Mononuclear cell (primary cell): ENCODE measurements at regions not wholly inside any gene's neighbourhood (a gene's known extent, or its start where the extent isn't known, plus 50 kb on each side); places are given as distances from the start of the nearest gene placed in this dataset.
"Not testable (repeated sequence)": the region's sequence is repeated elsewhere in the genome, so short reads cannot be mapped to it uniquely, and the experiment has no call there.

ENCODE experiments used
- H3K27me3 ChIP-seq: 2 replicates; pipeline ENCODE4 v1.6.0; 2011; ENCODE audit warnings: low read length, control low read depth; ENCODE audit not compliant: insufficient read depth
- H3K4me1 ChIP-seq: 2 replicates; pipeline ENCODE4 v1.5.1; 2011; ENCODE audit warnings: mild to moderate bottlenecking, low read length, control low read depth; ENCODE audit not compliant: insufficient read depth
- H3K4me3 ChIP-seq: 2 replicates; pipeline ENCODE4 v1.5.1; 2011; ENCODE audit warnings: mild to moderate bottlenecking, low read length, moderate library complexity
- H3K9me3 ChIP-seq: 2 replicates; pipeline ENCODE4 v1.5.1; 2011; ENCODE audit warnings: low read depth, mild to moderate bottlenecking, control low read depth, low read length

- not testable (repeated sequence) for H3K27me3 ChIP-seq, H3K4me3 ChIP-seq, H3K9me3 ChIP-seq, H3K4me1 ChIP-seq
Measured at GRCh38 chr5:7289634-7290033, 106.3 kb upstream of the ADCY2 start.

- not testable (repeated sequence) for H3K27me3 ChIP-seq
Measured at GRCh38 chr5:7297821-7298220, 98.1 kb upstream of the ADCY2 start.

GRCh38 chr5:7299731-7300130 is 96.2 kb upstream of the ADCY2 start:
- H3K4me3 ChIP-seq, H3K4me1 ChIP-seq, H3K9me3 ChIP-seq, H3K27me3 ChIP-seq: not testable (repeated sequence)

More at GRCh38 chr5:7297821-7298220, 98.1 kb upstream of the ADCY2 start:
- not testable (repeated sequence) for H3K4me3 ChIP-seq, H3K4me1 ChIP-seq, H3K9me3 ChIP-seq

GRCh38 chr5:7305000-7305674 is 90.8 kb upstream of the ADCY2 start:
- not testable (repeated sequence) for H3K9me3 ChIP-seq, H3K4me1 ChIP-seq, H3K4me3 ChIP-seq, H3K27me3 ChIP-seq

GRCh38 chr5:7306556-7306955 is 89.4 kb upstream of the ADCY2 start:
- not testable (repeated sequence) for H3K9me3 ChIP-seq, H3K27me3 ChIP-seq, H3K4me3 ChIP-seq, H3K4me1 ChIP-seq

GRCh38 chr5:7307709-7308108 is 88.2 kb upstream of the ADCY2 start:
- H3K27me3 ChIP-seq, H3K9me3 ChIP-seq, H3K4me1 ChIP-seq, H3K4me3 ChIP-seq: not testable (repeated sequence)

- not testable (repeated sequence) for H3K4me1 ChIP-seq, H3K27me3 ChIP-seq, H3K9me3 ChIP-seq, H3K4me3 ChIP-seq
Measured at GRCh38 chr5:7309715-7310114, 86.2 kb upstream of the ADCY2 start.

GRCh38 chr5:7310656-7311055 is 85.3 kb upstream of the ADCY2 start:
- not testable (repeated sequence) for H3K4me3 ChIP-seq, H3K27me3 ChIP-seq, H3K9me3 ChIP-seq, H3K4me1 ChIP-seq

GRCh38 chr5:7315118-7315517 is 80.8 kb upstream of the ADCY2 start:
- Histone ChIP-seq H3K9me3 (no peaks in the 10 kb centered on the region), H3K27me3 (no peaks in the 10 kb centered on the region), H3K4me3 (no peak overlapping the region), H3K4me1 (no peaks in the 10 kb centered on the region)

GRCh38 chr5:7317751-7318150 is 78.2 kb upstream of the ADCY2 start:
- Histone ChIP-seq H3K27me3 (no peaks in the 10 kb centered on the region), H3K4me3 (no peak overlapping the region), H3K9me3 (no peaks in the 10 kb centered on the region), H3K4me1 (no peaks in the 10 kb centered on the region)

- Histone ChIP-seq H3K4me1 (no peaks in the 10 kb centered on the region), H3K4me3 (no peak overlapping the region), H3K9me3 (no peaks in the 10 kb centered on the region), H3K27me3 (no peaks in the 10 kb centered on the region)
Measured at GRCh38 chr5:7320701-7321301, 75.1 kb upstream of the ADCY2 start.

GRCh38 chr5:7321724-7322123 is 74.2 kb upstream of the ADCY2 start:
- Histone ChIP-seq H3K4me3 (no peak overlapping the region), H3K4me1 (no peaks in the 10 kb centered on the region), H3K9me3 (no peaks in the 10 kb centered on the region), H3K27me3 (no peaks in the 10 kb centered on the region)

- H3K4me1 ChIP-seq: no peaks in the 10 kb centered on the region
- H3K9me3 ChIP-seq: no peaks in the 10 kb centered on the region
- no peak overlapping the region for H3K4me3 ChIP-seq
- H3K27me3 ChIP-seq: no peaks in the 10 kb centered on the region
Measured at GRCh38 chr5:7324919-7325318, 71.0 kb upstream of the ADCY2 start.

GRCh38 chr5:7325975-7326913 is 69.7 kb upstream of the ADCY2 start:
- H3K27me3 ChIP-seq: no peaks in the 10 kb centered on the region
- no peak overlapping the region for H3K4me3 ChIP-seq
- no peaks in the 10 kb centered on the region for H3K4me1 ChIP-seq
- no peaks in the 10 kb centered on the region for H3K9me3 ChIP-seq

GRCh38 chr5:7329141-7329540 is 66.8 kb upstream of the ADCY2 start:
- Histone ChIP-seq H3K4me3 (no peak overlapping the region), H3K27me3 (no peaks in the 10 kb centered on the region), H3K9me3 (no peaks in the 10 kb centered on the region), H3K4me1 (no peaks in the 10 kb centered on the region)
